H1 (cell line): ENCODE measurements at regions not wholly inside any gene's neighbourhood (a gene's known extent, or its start where the extent isn't known, plus 50 kb on each side); places are given as distances from the start of the nearest gene placed in this dataset.
"Not testable (repeated sequence)": the region's sequence is repeated elsewhere in the genome, so short reads cannot be mapped to it uniquely, and the experiment has no call there.

Experiments used
- CTCF ChIA-PET: fragments of 300-600 bp; sonication (Branson Sonifier 250); formaldehyde crosslinking; loops from one replicate; lab custom pipeline; 2021; ENCODE audit not compliant: partially characterized antibody; lab: Charles Lee
- POLR2A ChIA-PET: fragments of 300-600 bp; sonication (Branson Sonifier 250); formaldehyde crosslinking; loops from one replicate; lab custom pipeline; 2021; ENCODE audit warnings: inconsistent platforms; ENCODE audit not compliant: partially characterized antibody; lab: Charles Lee
- DNase-seq, 2 experiments: peaks; one replicate each; pipeline versions ENCODE4 v3.0.0 to v3.0.0-alpha.2; 2010 to 2022; ENCODE audit warnings: low spot score in 2 of 2, low read depth in 1 of 2, mixed read lengths in 1 of 2
- FAIRE-seq: peaks from 2 replicates; lab custom pipeline; 2011; peaks lifted over from hg19 to GRCh38; lab: Jason Lieb, UNC
- H2AFZ ChIP-seq: 2 replicates; pipeline ENCODE4 v1.8.1; 2012; ENCODE audit warnings: low read length, inconsistent platforms
- H2AK5ac ChIP-seq: 2 replicates; pipeline ENCODE4 v1.6.1; 2013; ENCODE audit warnings: low read depth, low read length
- H2BK120ac ChIP-seq: replicated peaks from 2 replicates; pipeline ENCODE3; 2013; ENCODE audit warnings: low read depth, low read length, inconsistent platforms
- H2BK12ac ChIP-seq: 2 replicates; pipeline ENCODE4 v1.6.1; 2013; ENCODE audit warnings: low read depth, low read length
- H2BK15ac ChIP-seq: 2 replicates; pipeline ENCODE4 v1.6.1; 2013; ENCODE audit warnings: low read length
- H2BK20ac ChIP-seq: 2 replicates; pipeline ENCODE4 v1.6.1; 2013; ENCODE audit warnings: low read length
- H2BK5ac ChIP-seq: 2 replicates; pipeline ENCODE4 v1.6.1; 2013; ENCODE audit warnings: low read depth, low read length
- H3K14ac ChIP-seq: 2 replicates; pipeline ENCODE4 v1.6.1; 2013; ENCODE audit warnings: inconsistent platforms; ENCODE audit not compliant: insufficient read length
- H3K18ac ChIP-seq: 2 replicates; pipeline ENCODE4 v1.6.1; 2013; ENCODE audit warnings: low read length; ENCODE audit errors: extremely low read depth
- H3K23ac ChIP-seq: 2 replicates; pipeline ENCODE4 v1.6.1; 2013; ENCODE audit warnings: inconsistent platforms; ENCODE audit not compliant: insufficient read length
- H3K23me2 ChIP-seq: 2 replicates; pipeline ENCODE4 v1.6.1; 2013; ENCODE audit warnings: low read depth, low read length
- H3K27ac ChIP-seq: 2 replicates; pipeline ENCODE4 v1.6.1; 2011; ENCODE audit warnings: low read depth, low read length, inconsistent platforms
- H3K27me3 ChIP-seq, 4 experiments: replicated peaks in 1 of 4; 1 replicate in 1 of 4; 2 replicates in 3 of 4; pipeline versions ENCODE4 v1.6.1 to v1.8.1; 2011 to 2013; ENCODE audit warnings: low read length in 3 of 4, mild to moderate bottlenecking in 3 of 4, inconsistent platforms in 2 of 4, mixed read lengths in 2 of 4, moderate library complexity in 1 of 4; ENCODE audit not compliant: control insufficient read depth in 3 of 4, insufficient read depth in 3 of 4; ENCODE audit errors: extremely low read depth in 1 of 4
- H3K36me3 ChIP-seq, 4 experiments: 2 replicates each; pipeline versions ENCODE4 v1.6.1 to v1.8.1; 2011 to 2013; ENCODE audit warnings: mild to moderate bottlenecking in 4 of 4, low read length in 3 of 4, moderate library complexity in 2 of 4, control low read depth in 1 of 4, inconsistent platforms in 1 of 4; ENCODE audit not compliant: insufficient read depth in 4 of 4, control insufficient read depth in 2 of 4
- H3K4ac ChIP-seq: replicated peaks from 2 replicates; pipeline ENCODE3; 2013; ENCODE audit warnings: low read length, low read depth, mixed read lengths, inconsistent platforms; ENCODE audit not compliant: insufficient read length
- H3K4me1 ChIP-seq, 4 experiments: replicated peaks in 1 of 4; 1 replicate in 1 of 4; 2 replicates in 3 of 4; pipeline versions ENCODE4 v1.6.1 to v1.8.1; 2011 to 2013; ENCODE audit warnings: low read length in 3 of 4, inconsistent platforms in 2 of 4, mixed read lengths in 1 of 4; ENCODE audit not compliant: insufficient read depth in 4 of 4, control insufficient read depth in 3 of 4
- H3K4me2 ChIP-seq, 2 experiments: 2 replicates each; pipeline versions ENCODE4 v1.6.1 to v1.8.1; 2011 to 2013; ENCODE audit warnings: low read depth in 2 of 2, low read length in 2 of 2, control low read depth in 1 of 2, inconsistent platforms in 1 of 2, mild to moderate bottlenecking in 1 of 2; ENCODE audit not compliant: insufficient read depth in 1 of 2
- H3K4me3 ChIP-seq, 4 experiments: fragments of 200-600, 300-600 bp in 1 of 4; sonication (generic), shearing (Covaris generic), sonication (Bioruptor Twin) in 1 of 4; 2 replicates each; pipeline versions ENCODE4 v1.5.1 to v1.8.1; 2011 to 2016; ENCODE audit warnings: low read length in 4 of 4, low read depth in 3 of 4, control low read depth in 2 of 4, inconsistent platforms in 2 of 4, mild to moderate bottlenecking in 2 of 4, mixed read lengths in 1 of 4, moderate library complexity in 1 of 4; ENCODE audit not compliant: insufficient read depth in 2 of 4; ENCODE audit errors: extremely low read depth in 1 of 4
- H3K56ac ChIP-seq: replicated peaks from 2 replicates; pipeline ENCODE3; 2013; ENCODE audit warnings: low read depth, mild to moderate bottlenecking, mixed read lengths, low read length, inconsistent platforms; ENCODE audit not compliant: insufficient read length
- H3K79me1 ChIP-seq: 2 replicates; pipeline ENCODE4 v1.6.1; 2013; ENCODE audit warnings: low read depth, low read length, control low read depth
- H3K79me2 ChIP-seq, 2 experiments: 2 replicates each; pipeline versions ENCODE4 v1.6.1 to v1.8.1; 2012 to 2013; ENCODE audit warnings: low read length in 2 of 2, mild to moderate bottlenecking in 2 of 2, inconsistent platforms in 1 of 2; ENCODE audit not compliant: insufficient read depth in 2 of 2, control insufficient read depth in 1 of 2
- H3K9ac ChIP-seq, 4 experiments: replicated peaks in 1 of 4; 1 replicate in 1 of 4; 2 replicates in 3 of 4; pipeline versions ENCODE4 v1.6.1 to v1.8.1; 2011 to 2013; ENCODE audit warnings: low read depth in 3 of 4, low read length in 3 of 4, control low read depth in 2 of 4, mild to moderate bottlenecking in 2 of 4, moderate library complexity in 2 of 4, inconsistent platforms in 1 of 4; ENCODE audit errors: extremely low read depth in 1 of 4
- H3K9me3 ChIP-seq, 2 experiments: 2 replicates each; pipeline versions ENCODE4 v1.6.1 to v1.8.1; 2012 to 2013; ENCODE audit warnings: mild to moderate bottlenecking in 2 of 2, moderate library complexity in 2 of 2, control low read depth in 1 of 2, inconsistent platforms in 1 of 2, low read depth in 1 of 2, low read length in 1 of 2, mixed read lengths in 1 of 2; ENCODE audit not compliant: insufficient read depth in 2 of 2
- H4K20me1 ChIP-seq, 2 experiments: replicated peaks in 1 of 2; 2 replicates each; pipeline versions ENCODE3 to v1.8.1; 2011 to 2013; ENCODE audit warnings: inconsistent platforms in 2 of 2, low read length in 2 of 2, mild to moderate bottlenecking in 1 of 2; ENCODE audit not compliant: insufficient read depth in 2 of 2, control insufficient read depth in 1 of 2
- H4K5ac ChIP-seq: 2 replicates; pipeline ENCODE4 v1.6.1; 2013; ENCODE audit warnings: low read length, low read depth, mixed read lengths, inconsistent platforms; ENCODE audit not compliant: insufficient read length
- H4K8ac ChIP-seq: 2 replicates; pipeline ENCODE4 v1.8.0; 2013; ENCODE audit warnings: mild to moderate bottlenecking, moderate library complexity, low read length, inconsistent platforms; ENCODE audit not compliant: insufficient read depth; ENCODE audit errors: extremely low read depth
- H4K91ac ChIP-seq: replicated peaks from 2 replicates; pipeline ENCODE3; 2013; ENCODE audit warnings: low read length, mixed read lengths, inconsistent platforms; ENCODE audit not compliant: insufficient read length
- WGBS, 2 experiments: shearing (Covaris generic) in 1 of 2; methylation state at CpG; one replicate each; pipeline versions ENCODE4 v1.1.6 to v1.1.7; 2013 to 2015; ENCODE audit warnings: low lambda C conversion rate in 2 of 2, mixed read lengths in 2 of 2, inconsistent platforms in 1 of 2, low coverage in 1 of 2, missing lambda C conversion rate in 1 of 2; ENCODE audit not compliant: insufficient replicate concordance in 2 of 2, insufficient coverage in 1 of 2, insufficient read length in 1 of 2; ENCODE audit errors: extremely low coverage in 1 of 2, missing lambda C conversion rate in 1 of 2; 5-methylcytosine and 5-hydroxymethylcytosine counted together

GRCh38 chr4:155054042-155054441 lies 154.4 kb upstream of the NPY2R start:
- 92% methylated on average over 1 of the region's 1 CpG; no CpG with 5 or more reads in 1 of the 2 experiments for WGBS, 2 experiments
- H2AK5ac ChIP-seq, H4K5ac ChIP-seq, H4K91ac ChIP-seq, H3K23ac ChIP-seq, H2BK20ac ChIP-seq, H3K79me2 ChIP-seq, H2BK120ac ChIP-seq, H4K8ac ChIP-seq, H2AFZ ChIP-seq, H3K14ac ChIP-seq, POLR2A ChIA-PET, DNase-seq, H3K4me3 ChIP-seq, H3K36me3 ChIP-seq, H2BK5ac ChIP-seq, H3K27me3 ChIP-seq, H3K23me2 ChIP-seq, H3K79me1 ChIP-seq, H3K56ac ChIP-seq, H2BK15ac ChIP-seq, H3K27ac ChIP-seq, H3K18ac ChIP-seq, H3K9me3 ChIP-seq, H3K9ac ChIP-seq, H2BK12ac ChIP-seq, FAIRE-seq, H3K4me1 ChIP-seq, H3K4me2 ChIP-seq, H3K4ac ChIP-seq, H4K20me1 ChIP-seq: not testable (repeated sequence)
- CTCF ChIA-PET: interaction anchor here (0.7 kb wide), 1 partner anchor 9 kb away, joined by 3 read pairs; no protein-coding TSS in a partner anchor
